SK-N-MC (cell line): ENCODE measurements at regions not wholly inside any gene's neighbourhood (a gene's known extent, or its start where the extent isn't known, plus 50 kb on each side); places are given as distances from the start of the nearest gene placed in this dataset.

Source experiments
- EZH2 ChIP-seq: fragments of 200-600 bp; sonication (generic); IDR thresholded peaks from one replicate; pipeline ENCODE4 v1.6.1; 2017; ENCODE audit warnings: antibody characterized with exemption
- FOXP2 ChIP-seq: optimal IDR thresholded peaks from 2 replicates; pipeline ENCODE3; 2011; ENCODE audit warnings: mild to moderate bottlenecking, moderate library complexity; ENCODE audit not compliant: insufficient read depth; ENCODE audit errors: extremely low read length, control extremely low read depth
- POLR2AphosphoS5 ChIP-seq: IDR thresholded peaks from 2 replicates; pipeline ENCODE4 v1.6.1; 2012; ENCODE audit warnings: mild to moderate bottlenecking, low read depth, low read length, borderline replicate concordance

DNA sequence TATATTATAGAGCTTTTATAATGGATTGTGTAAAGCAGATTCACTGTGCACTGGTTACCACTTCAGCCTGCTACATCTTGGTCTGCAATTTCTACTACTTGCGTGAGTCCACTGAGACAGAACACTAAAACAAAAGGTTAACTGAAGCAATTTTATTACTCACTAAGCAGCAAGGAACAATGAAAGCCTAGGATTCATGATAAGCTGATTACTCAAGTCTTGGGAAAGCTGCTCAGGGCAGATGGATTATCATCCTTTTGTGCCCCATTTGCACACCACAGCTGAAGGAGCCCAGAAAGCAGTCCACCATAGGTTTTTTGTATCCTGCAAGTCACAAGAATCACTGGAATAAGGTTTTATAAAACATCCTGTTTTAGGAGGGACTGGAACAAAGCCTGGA lies 1215.2 kb upstream of the TMEFF2 start:
- TF ChIP-seq EZH2: no peak
- no peak for TF ChIP-seq POLR2AphosphoS5
- TF ChIP-seq FOXP2: no peak
